CD4-positive, alpha-beta T cell treated with Interleukin-17A for 4 hours (primary cell): ENCODE measurements at regions not wholly inside any gene's neighbourhood (a gene's known extent, or its start where the extent isn't known, plus 50 kb on each side); places are given as distances from the start of the nearest gene placed in this dataset.

Source experiments
- DNase-seq: peaks from one replicate; pipeline ENCODE4 v3.0.0-alpha.2; 2020; ENCODE audit warnings: mixed read lengths

GRCh38 chr20:12305188-12305950 lies 387.7 kb downstream of the BTBD3 start:
- DNase-seq, result no peak

GRCh38 chr20:12306107-12306506 lies 388.4 kb downstream of the BTBD3 start:
- DNase-seq, result no peak

GRCh38 chr20:12311094-12311865 lies 393.6 kb downstream of the BTBD3 start:
- DNase-seq, result no peak

- no peak for DNase-seq
Measured at GRCh38 chr20:12315652-12316051, 398.0 kb downstream of the BTBD3 start.

GRCh38 chr20:12316794-12317193 lies 399.1 kb downstream of the BTBD3 start:
- DNase-seq, result no peak

GRCh38 chr20:12317433-12317832 lies 399.7 kb downstream of the BTBD3 start:
- no peak for DNase-seq

- DNase-seq, result no peak
Measured at GRCh38 chr20:12318043-12318442, 400.4 kb downstream of the BTBD3 start.

- DNase-seq, result no peak
Measured at GRCh38 chr20:12321736-12322135, 404.0 kb downstream of the BTBD3 start.

GRCh38 chr20:12327205-12327604 lies 409.5 kb downstream of the BTBD3 start:
- no peak for DNase-seq

- no peak for DNase-seq
Measured at GRCh38 chr20:12331236-12331635, 413.5 kb downstream of the BTBD3 start.

- DNase-seq, result no peak
Measured at GRCh38 chr20:12337601-12338000, 419.9 kb downstream of the BTBD3 start.

- no peak for DNase-seq
Measured at GRCh38 chr20:12345978-12346377, 428.3 kb downstream of the BTBD3 start.

GRCh38 chr20:12353842-12354241 lies 436.1 kb downstream of the BTBD3 start:
- DNase-seq, result no peak

GRCh38 chr20:12354725-12355124 lies 437.0 kb downstream of the BTBD3 start:
- DNase-seq, result no peak

GRCh38 chr20:12355185-12355584 lies 437.5 kb downstream of the BTBD3 start:
- DNase-seq, result no peak

- no peak for DNase-seq
Measured at GRCh38 chr20:12358006-12358654, 440.4 kb downstream of the BTBD3 start.

- DNase-seq, result no peak
Measured at GRCh38 chr20:12358655-12359009, 440.9 kb downstream of the BTBD3 start.

- no peak for DNase-seq
Measured at GRCh38 chr20:12371990-12372389, 454.3 kb downstream of the BTBD3 start.

GRCh38 chr20:12372557-12372956 lies 454.9 kb downstream of the BTBD3 start:
- DNase-seq, result no peak

- no peak for DNase-seq
Measured at GRCh38 chr20:12375967-12376366, 458.3 kb downstream of the BTBD3 start.

GRCh38 chr20:12383821-12384220 lies 466.1 kb downstream of the BTBD3 start:
- DNase-seq, result no peak

- no peak for DNase-seq
Measured at GRCh38 chr20:12386821-12387220, 469.1 kb downstream of the BTBD3 start.

- DNase-seq, result no peak
Measured at GRCh38 chr20:12391099-12391498, 473.4 kb downstream of the BTBD3 start.

GRCh38 chr20:12394786-12395185 lies 477.1 kb downstream of the BTBD3 start:
- no peak for DNase-seq
